Activated CD8-positive, alpha-beta T cell treated with anti-CD3 and anti-CD28 coated beads for 36 hours (primary cell): ENCODE measurements at regions not wholly inside any gene's neighbourhood (a gene's known extent, or its start where the extent isn't known, plus 50 kb on each side); places are given as distances from the start of the nearest gene placed in this dataset.

ENCODE experiments used
- ATAC-seq: fragments of 200-7000 bp; cut with Tn5 transposase; one replicate; pipeline ENCODE4 v1.10.0; 2021; ENCODE audit warnings: mild to moderate bottlenecking, moderate library complexity
- CTCF ChIA-PET: fragments of 350-600 bp; sonication (Branson Sonifier 250); formaldehyde crosslinking; loops from one replicate; lab custom pipeline; 2021; ENCODE audit warnings: antibody characterized with exemption; lab: Charles Lee
- POLR2A ChIA-PET: fragments of 350-600 bp; sonication (Branson Sonifier 250); formaldehyde crosslinking; loops from one replicate; lab custom pipeline; 2021; ENCODE audit warnings: antibody characterized with exemption; lab: Charles Lee
- DNase-seq: peaks from one replicate; pipeline ENCODE4 v3.0.0-alpha.2; 2020
- H3K27ac Mint-ChIP-seq: one replicate; pipeline ENCODE4 v1.8.0; 2021; ENCODE audit warnings: mild to moderate bottlenecking, mixed read lengths
- H3K27me3 Mint-ChIP-seq: one replicate; pipeline ENCODE4 v1.8.0; 2021; ENCODE audit warnings: mixed read lengths
- H3K36me3 Mint-ChIP-seq: one replicate; pipeline ENCODE4 v1.8.0; 2021; ENCODE audit warnings: low read depth, mixed read lengths
- H3K4me1 Mint-ChIP-seq: one replicate; pipeline ENCODE4 v1.8.0; 2021; ENCODE audit warnings: low read depth, mixed read lengths
- H3K4me3 Mint-ChIP-seq: one replicate; pipeline ENCODE4 v1.8.0; 2021; ENCODE audit warnings: mild to moderate bottlenecking, moderate library complexity, mixed read lengths
- H3K9me3 Mint-ChIP-seq: one replicate; pipeline ENCODE4 v1.8.0; 2021; ENCODE audit warnings: mixed read lengths
- CTCF ChIP-seq: fragments of 200-600 bp; IDR thresholded peaks from one replicate; pipeline ENCODE4 v1.8.0; 2022; ENCODE audit warnings: antibody characterized with exemption, mild to moderate bottlenecking
- intact Hi-C: fragments of 100-400 bp; cut with micrococcal nuclease; formaldehyde crosslinking; loops from one replicate; pipeline ENCODE4 v1.10.0; 2022

DNA sequence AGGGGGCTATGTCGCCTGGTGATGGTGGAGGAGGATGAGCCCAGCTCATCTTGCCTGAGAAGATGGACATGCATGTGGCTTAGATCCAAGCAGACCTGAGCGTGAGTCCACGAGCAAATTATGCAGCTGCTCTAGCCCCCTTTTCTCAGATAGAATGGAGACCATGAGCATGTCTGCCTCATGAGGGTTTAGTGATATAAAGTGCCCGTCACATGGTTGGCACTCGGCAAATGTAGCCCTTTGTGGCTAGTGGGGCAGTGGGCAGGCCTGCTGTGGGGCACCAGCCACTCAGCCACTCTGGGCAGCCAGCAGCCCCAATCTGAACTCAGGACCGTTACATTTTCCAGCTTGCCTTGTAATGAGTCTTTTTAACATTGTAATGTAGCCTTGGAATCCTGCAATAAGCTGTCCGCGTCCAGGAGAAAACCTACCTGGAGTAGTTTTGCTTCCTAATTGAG lies 92.1 kb upstream of the HS6ST1 start:
- TF ChIP-seq CTCF: no peak
- ATAC-seq (no peak), DNase-seq (no peak)
- H3K4me1 Mint-ChIP-seq: no peaks in the 10 kb centered on the region
- H3K27ac Mint-ChIP-seq: no peak overlapping the region
- POLR2A ChIA-PET: interaction anchor here (0.5 kb wide), 1 partner anchor 1322 kb away, joined by 3 read pairs; no protein-coding TSS in a partner anchor
- H3K36me3 Mint-ChIP-seq: no peaks in the 10 kb centered on the region
- no peaks in the 10 kb centered on the region for H3K27me3 Mint-ChIP-seq
- intact Hi-C loops: no loop called here
- H3K4me3 Mint-ChIP-seq: no peak overlapping the region
- no peaks in the 10 kb centered on the region for H3K9me3 Mint-ChIP-seq
- CTCF ChIA-PET: no interaction called here

- Mint-ChIP-seq H3K9me3 (no peaks in the 10 kb centered on the region), H3K36me3 (no peaks in the 10 kb centered on the region), H3K27ac (no peak overlapping the region), H3K4me1 (no peaks in the 10 kb centered on the region), H3K27me3 (peaks cover 1% of the 10 kb centered on the region), H3K4me3 (no peak overlapping the region)
- no peak for DNase-seq
- intact Hi-C loops: no loop called here
- POLR2A ChIA-PET: no interaction called here
- no peak for TF ChIP-seq CTCF
- ATAC-seq: no peak
- CTCF ChIA-PET: no interaction called here
Observed at GRCh38 chr2:128411431-128411830, 92.8 kb upstream of the HS6ST1 start.

DNA sequence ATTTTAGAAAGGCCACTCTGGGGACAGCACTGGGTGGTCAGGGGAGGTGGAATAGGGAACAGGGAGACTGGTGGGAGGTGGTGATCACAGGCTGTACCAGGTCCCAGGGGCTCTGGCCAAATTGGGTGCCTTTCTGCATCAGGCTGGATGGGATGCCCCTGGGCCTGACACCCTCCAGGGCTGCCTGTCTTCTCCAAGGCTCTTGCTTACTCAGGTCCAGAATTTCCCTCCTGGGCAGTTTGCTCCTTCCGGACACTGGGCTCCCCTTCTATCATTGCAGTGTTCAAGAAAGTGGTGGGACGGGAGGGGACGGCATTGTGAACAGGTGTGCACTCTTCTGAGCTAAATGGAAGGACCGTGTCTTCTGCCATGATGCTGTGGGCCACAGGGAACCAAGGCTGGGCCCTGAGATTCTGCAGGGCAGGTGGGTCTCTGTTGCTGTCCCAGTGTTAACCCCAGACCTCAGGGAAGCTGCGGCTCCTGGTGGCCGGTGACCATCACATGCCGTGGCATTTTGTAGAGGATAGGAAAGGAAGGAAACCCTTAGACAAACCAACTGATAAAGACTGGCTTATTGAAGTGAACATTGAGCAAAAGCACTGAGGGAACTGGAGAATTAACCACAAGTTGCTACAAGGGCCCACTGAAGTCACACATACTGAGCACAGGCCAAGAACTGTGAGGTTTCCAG lies 93.7 kb upstream of the HS6ST1 start:
- ATAC-seq (no peak), DNase-seq (no peak)
- intact Hi-C loops: no loop called here
- Mint-ChIP-seq H3K9me3 (no peaks in the 10 kb centered on the region), H3K36me3 (no peaks in the 10 kb centered on the region), H3K4me3 (no peak overlapping the region), H3K4me1 (no peaks in the 10 kb centered on the region), H3K27ac (no peak overlapping the region), H3K27me3 (peaks cover 1% of the 10 kb centered on the region)
- ChIA-PET CTCF (no interaction called here), POLR2A (no interaction called here)
- TF ChIP-seq CTCF: no peak

DNA sequence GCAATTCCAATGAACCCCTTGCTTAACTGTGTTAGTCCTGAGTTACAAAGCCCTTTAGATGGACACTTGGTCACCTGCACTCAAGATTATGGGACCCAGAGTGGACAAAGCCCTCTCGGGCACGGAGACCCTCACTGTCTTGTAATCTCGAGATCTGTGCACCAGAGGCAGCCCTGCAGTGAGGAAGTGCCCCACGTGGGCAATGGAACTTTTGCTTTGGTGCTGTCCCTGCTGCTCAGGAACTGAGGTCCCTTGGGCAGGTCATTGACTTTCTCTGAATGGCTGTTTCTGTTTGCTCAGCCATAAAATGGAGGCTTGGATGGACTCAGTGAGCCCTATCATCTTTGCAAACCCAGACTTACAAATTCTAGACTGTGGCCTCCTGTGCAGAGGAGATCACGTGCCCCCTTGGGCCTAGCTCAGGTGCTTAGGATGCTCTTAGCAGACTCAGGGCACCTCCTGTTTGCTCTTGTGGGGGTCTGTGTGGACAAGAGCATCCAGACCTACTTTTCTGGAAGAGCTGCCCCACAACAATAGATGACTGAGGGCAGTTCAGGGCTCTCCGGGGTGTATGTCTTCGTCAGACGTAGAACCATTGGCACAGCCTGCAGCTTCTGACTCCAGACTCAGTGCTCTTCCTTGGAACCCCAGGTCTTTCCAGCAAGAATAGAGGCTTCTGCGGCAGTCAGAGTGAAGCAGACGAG lies 94.5 kb upstream of the HS6ST1 start:
- DNase-seq (no peak), ATAC-seq (no peak)
- Mint-ChIP-seq H3K4me1 (no peaks in the 10 kb centered on the region), H3K36me3 (no peaks in the 10 kb centered on the region), H3K27ac (no peak overlapping the region), H3K9me3 (no peaks in the 10 kb centered on the region), H3K4me3 (no peak overlapping the region), H3K27me3 (peaks cover 1% of the 10 kb centered on the region)
- POLR2A ChIA-PET: no interaction called here
- TF ChIP-seq CTCF: no peak
- CTCF ChIA-PET: interaction anchor here (1.2 to 1.3 kb wide), 2 partner anchors 9 to 10 kb away, joined by 3 to 4 read pairs; no protein-coding TSS in a partner anchor
- intact Hi-C loops: no loop called here

DNA sequence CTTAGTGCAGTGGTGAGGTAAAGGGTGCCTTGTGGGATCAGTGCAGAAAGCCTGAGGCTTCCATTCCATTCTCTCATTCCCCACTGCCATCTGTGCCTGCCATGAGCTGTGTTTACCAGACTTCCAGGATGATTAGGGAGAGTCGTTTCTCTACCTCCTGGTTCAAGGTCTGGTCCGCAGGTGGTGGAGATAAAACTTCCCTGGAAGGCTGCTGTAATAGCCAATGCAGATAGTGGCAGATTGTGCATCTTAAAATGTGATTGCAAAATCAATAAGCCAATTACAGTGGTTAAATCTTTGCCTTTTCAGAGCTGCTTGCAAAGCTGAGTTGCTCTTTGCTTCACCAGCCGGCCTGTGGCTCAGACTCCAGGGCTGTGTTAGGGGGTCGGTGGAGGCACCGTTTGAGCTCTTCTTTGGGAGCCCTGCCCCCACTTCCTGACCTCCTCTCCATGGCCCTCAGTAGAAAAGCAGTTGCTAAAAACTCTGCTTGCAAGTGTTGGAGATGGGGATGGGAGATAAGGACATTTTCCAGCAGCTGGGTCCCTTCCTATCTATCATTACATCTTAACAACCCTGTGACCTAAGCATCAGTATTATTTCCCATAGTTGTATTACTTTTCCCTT lies 95.2 kb upstream of the HS6ST1 start:
- POLR2A ChIA-PET: no interaction called here

More for the DNA sequence above, 95.2 kb upstream of the HS6ST1 start:
- Mint-ChIP-seq H3K4me1 (no peaks in the 10 kb centered on the region), H3K36me3 (no peaks in the 10 kb centered on the region), H3K4me3 (no peak overlapping the region), H3K9me3 (no peaks in the 10 kb centered on the region), H3K27ac (no peak overlapping the region), H3K27me3 (peaks cover 1% of the 10 kb centered on the region)
- CTCF ChIA-PET: interaction anchor here (1.2 to 1.3 kb wide), 2 partner anchors 9 kb away, joined by 3 to 4 read pairs; no protein-coding TSS in a partner anchor
- ATAC-seq (no peak), DNase-seq (no peak)
- intact Hi-C loops: no loop called here
- TF ChIP-seq CTCF: no peak
